Lower leg skin (tissue), 3 donors: ENCODE measurements at regions not wholly inside any gene's neighbourhood (a gene's known extent, or its start where the extent isn't known, plus 50 kb on each side); places are given as distances from the start of the nearest gene placed in this dataset.
A peak's percentile ranks its signal among the peaks of the same experiment; 100 is the strongest.
"Not testable (repeated sequence)": the region's sequence is repeated elsewhere in the genome, so short reads cannot be mapped to it uniquely, and the experiment has no call there.

ENCODE experiments used
- DNase-seq, 2 donors: peaks; one replicate each; pipeline ENCODE4 v3.0.0-alpha.2; 2019; ENCODE audit warnings: low spot score in 2 of 2
- H3K4me3 ChIP-seq: fragments of 200-600 bp; sonication (generic); 2 replicates; pipeline ENCODE4 v1.5.1; 2017; ENCODE audit warnings: mild to moderate bottlenecking, low read depth; ENCODE audit not compliant: poor library complexity, severe bottlenecking
- WGBS, 2 donors: methylation state at CpG; one replicate each; pipeline ENCODE4 v1.1.5; 2018; 5-methylcytosine and 5-hydroxymethylcytosine counted together
- intact Hi-C: fragments of 100-400 bp; cut with DNase I; formaldehyde crosslinking; loops from one replicate; pipeline ENCODE4 v1.15.0; 2023; ENCODE audit warnings: low total_unique reads

GRCh38 chr22:21150863-21151262 is 105.1 kb downstream of the LRRC74B start:
- H3K4me3 ChIP-seq, intact Hi-C loops, DNase-seq: not testable (repeated sequence)
- 46 to 47% methylated on average over 8 of the region's 8 CpGs for whole genome bisulfite sequencing, 2 donors

GRCh38 chr22:21187841-21188240 is 142.1 kb downstream of the LRRC74B start:
- H3K4me3 ChIP-seq, DNase-seq, intact Hi-C loops: not testable (repeated sequence)
- WGBS, 2 donors, result no CpG with 5 or more reads among the region's 2 CpGs

GRCh38 chr22:21212054-21212453 is 166.3 kb downstream of the LRRC74B start:
- no CpG with 5 or more reads among the region's 6 CpGs for WGBS, 2 donors
- H3K4me3 ChIP-seq, intact Hi-C loops, DNase-seq: not testable (repeated sequence)

GRCh38 chr22:21215973-21216731 is 167.4 kb upstream of the RIMBP3B start:
- DNase-seq, result peak in 1 of 2 donors; percentile 84
- H3K4me3 ChIP-seq, intact Hi-C loops: not testable (repeated sequence)
- 61 to 82% methylated on average over 2 to 4 of the region's 24 CpGs for WGBS, 2 donors

GRCh38 chr22:21224900-21225299 is 158.7 kb upstream of the RIMBP3B start:
- H3K4me3 ChIP-seq, DNase-seq, intact Hi-C loops: not testable (repeated sequence)
- WGBS, 2 donors, result 100% methylated on average over 3 of the region's 7 CpGs

GRCh38 chr22:21226901-21227693 is 156.5 kb upstream of the RIMBP3B start:
- WGBS, 2 donors, result 76 to 80% methylated on average over 1 to 8 of the region's 16 CpGs
- DNase-seq, result not testable (repeated sequence)

GRCh38 chr22:21251435-21251834 is 132.1 kb upstream of the RIMBP3B start:
- intact Hi-C loops, H3K4me3 ChIP-seq, DNase-seq: not testable (repeated sequence)
- 90 to 91% methylated on average over 2 to 3 of the region's 3 CpGs for WGBS, 2 donors

More at GRCh38 chr22:21226901-21227693, 156.5 kb upstream of the RIMBP3B start:
- intact Hi-C loops, H3K4me3 ChIP-seq: not testable (repeated sequence)

- no CpG with 5 or more reads among the region's 10 CpGs for WGBS, 2 donors
- intact Hi-C loops, H3K4me3 ChIP-seq: not testable (repeated sequence)
- DNase-seq, result peak in 1 of 2 donors; percentile 43
Observed at GRCh38 chr22:21282646-21283045, 100.9 kb upstream of the RIMBP3B start.

- intact Hi-C loops, H3K4me3 ChIP-seq: not testable (repeated sequence)
- peak in 1 of 2 donors; percentile 62 for DNase-seq
- no CpG with 5 or more reads among the region's 6 CpGs for WGBS, 2 donors
Observed at GRCh38 chr22:21293702-21294101, 89.8 kb upstream of the RIMBP3B start.

- 96% methylated on average over 7 of the region's 7 CpGs; no CpG with 5 or more reads in 1 of the 2 donors for WGBS, 2 donors
- H3K4me3 ChIP-seq, intact Hi-C loops, DNase-seq: not testable (repeated sequence)
Observed at GRCh38 chr22:21327629-21328028, 55.9 kb upstream of the RIMBP3B start.
